AG04449 (cell line): ENCODE measurements at regions not wholly inside any gene's neighbourhood (a gene's known extent, or its start where the extent isn't known, plus 50 kb on each side); places are given as distances from the start of the nearest gene placed in this dataset.

ENCODE experiments used
- CTCF ChIA-PET: fragments of 350-600 bp; formaldehyde crosslinking; extraction: SDS; loops from one replicate; lab custom pipeline; 2021; ENCODE audit warnings: antibody characterized with exemption; lab: Yijun Ruan, JAX
- POLR2A ChIA-PET: fragments of 400-600, 350-600 bp; formaldehyde crosslinking; extraction: SDS; loops from one replicate; lab custom pipeline; 2020; ENCODE audit warnings: antibody characterized with exemption, inconsistent platforms; lab: Yijun Ruan, JAX
- DNase-seq: peaks from one replicate; pipeline ENCODE4 v3.0.0-alpha.2; 2010; ENCODE audit warnings: low read depth, low spot score
- H3K4me3 ChIP-seq: 2 replicates; pipeline ENCODE4 v1.5.1; 2011; ENCODE audit warnings: low read depth, mild to moderate bottlenecking, control low read depth, low read length
- TF ChIP-seq, protein P1 (sequence below): IDR thresholded peaks from one replicate; pipeline ENCODE4 v1.5.1; 2011; ENCODE audit warnings: mild to moderate bottlenecking, moderate library complexity, low read length, control low read depth, inconsistent platforms; ENCODE audit not compliant: insufficient read depth; ENCODE audit errors: missing control alignments

DNA sequence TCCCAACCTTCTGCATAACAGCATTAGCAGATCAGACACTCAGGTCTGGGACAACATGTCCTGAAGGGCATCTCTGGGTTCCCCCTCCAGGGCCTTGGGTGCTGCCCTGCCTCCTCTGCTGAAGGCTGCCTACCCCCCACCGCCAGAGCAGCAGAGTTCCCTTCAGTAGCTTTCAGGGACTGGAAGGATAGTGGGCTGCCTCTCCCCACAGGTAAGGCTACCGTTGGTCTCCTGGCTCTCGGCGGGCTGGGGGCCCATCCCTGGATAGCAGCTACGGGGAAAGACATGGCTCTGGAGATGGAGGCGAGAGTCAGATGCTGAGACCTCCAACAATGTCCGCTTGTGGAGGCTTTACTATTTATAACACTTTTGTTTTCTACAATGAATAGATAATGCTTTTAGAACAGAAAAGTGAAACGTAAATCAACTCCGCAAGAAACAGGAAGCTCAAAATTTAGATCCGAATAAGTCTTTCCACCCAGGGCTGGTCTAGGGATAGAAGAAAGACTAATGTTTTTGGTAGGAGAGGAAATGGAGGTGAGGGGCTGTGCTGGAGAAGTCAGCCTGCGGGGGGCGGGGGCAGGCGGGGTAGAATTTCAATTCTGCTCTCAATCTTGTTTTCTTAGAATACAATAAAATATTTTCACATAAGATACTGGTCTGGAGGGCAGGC, 58.4 kb downstream of the ARL4C start:
- POLR2A ChIA-PET = no interaction called here
- CTCF ChIA-PET = no interaction called here
- TF ChIP-seq, protein P1, sequence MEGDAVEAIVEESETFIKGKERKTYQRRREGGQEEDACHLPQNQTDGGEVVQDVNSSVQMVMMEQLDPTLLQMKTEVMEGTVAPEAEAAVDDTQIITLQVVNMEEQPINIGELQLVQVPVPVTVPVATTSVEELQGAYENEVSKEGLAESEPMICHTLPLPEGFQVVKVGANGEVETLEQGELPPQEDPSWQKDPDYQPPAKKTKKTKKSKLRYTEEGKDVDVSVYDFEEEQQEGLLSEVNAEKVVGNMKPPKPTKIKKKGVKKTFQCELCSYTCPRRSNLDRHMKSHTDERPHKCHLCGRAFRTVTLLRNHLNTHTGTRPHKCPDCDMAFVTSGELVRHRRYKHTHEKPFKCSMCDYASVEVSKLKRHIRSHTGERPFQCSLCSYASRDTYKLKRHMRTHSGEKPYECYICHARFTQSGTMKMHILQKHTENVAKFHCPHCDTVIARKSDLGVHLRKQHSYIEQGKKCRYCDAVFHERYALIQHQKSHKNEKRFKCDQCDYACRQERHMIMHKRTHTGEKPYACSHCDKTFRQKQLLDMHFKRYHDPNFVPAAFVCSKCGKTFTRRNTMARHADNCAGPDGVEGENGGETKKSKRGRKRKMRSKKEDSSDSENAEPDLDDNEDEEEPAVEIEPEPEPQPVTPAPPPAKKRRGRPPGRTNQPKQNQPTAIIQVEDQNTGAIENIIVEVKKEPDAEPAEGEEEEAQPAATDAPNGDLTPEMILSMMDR = no peak
- DNase-seq = no peak
- H3K4me3 ChIP-seq = no peak overlapping the region

DNA sequence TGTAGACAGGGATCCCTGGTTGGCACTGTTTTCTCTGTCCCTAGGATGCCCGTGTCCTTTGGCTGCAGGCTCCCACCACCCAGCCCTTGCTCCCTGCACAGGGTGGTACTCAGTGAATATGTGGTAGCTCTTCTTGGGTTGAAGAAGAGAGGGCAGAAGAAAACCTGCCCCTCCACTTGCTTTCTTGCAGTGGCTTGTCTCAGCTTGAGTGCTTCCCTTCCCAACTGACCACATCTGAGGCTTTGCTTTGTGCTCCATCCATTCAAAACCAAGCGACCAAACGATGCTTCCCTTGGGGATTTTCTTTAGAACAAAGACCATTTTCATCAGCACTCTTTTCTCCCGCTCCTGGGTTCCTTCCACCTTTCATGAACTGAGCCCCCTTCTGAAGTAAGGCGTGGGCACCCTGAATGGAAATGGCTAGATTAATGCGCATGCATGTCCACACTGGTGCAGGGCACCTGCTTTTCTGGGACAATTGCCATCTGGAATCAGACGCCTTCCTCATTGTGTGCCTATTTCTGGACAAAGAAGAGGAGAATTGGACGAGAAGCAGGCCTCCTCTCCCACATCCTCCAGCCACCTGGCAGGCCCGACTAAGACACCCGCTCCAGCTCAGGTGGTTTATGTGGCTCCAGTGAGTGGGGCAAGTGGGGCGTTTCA, 59.1 kb downstream of the ARL4C start:
- ChIA-PET CTCF (no interaction called here), POLR2A (no interaction called here)
- TF ChIP-seq, protein P1 = no peak
- DNase-seq = no peak
- H3K4me3 ChIP-seq = no peak overlapping the region

DNA sequence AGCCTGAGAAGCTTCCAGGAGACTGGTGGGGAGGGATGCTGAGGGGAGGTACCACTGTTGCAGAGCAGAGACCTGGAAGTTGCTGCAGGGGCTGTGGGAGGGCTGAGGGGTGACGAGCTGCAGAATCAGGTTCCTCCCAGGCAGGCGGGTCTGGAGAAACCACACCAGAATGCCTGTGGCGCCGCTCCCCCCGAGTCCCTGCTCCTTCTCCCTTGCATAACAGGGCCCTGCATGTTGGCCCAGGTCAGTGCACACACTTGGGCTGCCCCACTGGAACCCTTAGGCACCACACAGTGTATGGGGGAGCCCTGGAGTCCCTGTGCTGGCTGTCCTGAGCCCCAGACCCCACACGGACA, 60.4 kb downstream of the ARL4C start:
- ChIA-PET CTCF (no interaction called here), POLR2A (no interaction called here)
- no peak overlapping the region for H3K4me3 ChIP-seq
- no peak for DNase-seq
- TF ChIP-seq, protein P1 = no peak

DNA sequence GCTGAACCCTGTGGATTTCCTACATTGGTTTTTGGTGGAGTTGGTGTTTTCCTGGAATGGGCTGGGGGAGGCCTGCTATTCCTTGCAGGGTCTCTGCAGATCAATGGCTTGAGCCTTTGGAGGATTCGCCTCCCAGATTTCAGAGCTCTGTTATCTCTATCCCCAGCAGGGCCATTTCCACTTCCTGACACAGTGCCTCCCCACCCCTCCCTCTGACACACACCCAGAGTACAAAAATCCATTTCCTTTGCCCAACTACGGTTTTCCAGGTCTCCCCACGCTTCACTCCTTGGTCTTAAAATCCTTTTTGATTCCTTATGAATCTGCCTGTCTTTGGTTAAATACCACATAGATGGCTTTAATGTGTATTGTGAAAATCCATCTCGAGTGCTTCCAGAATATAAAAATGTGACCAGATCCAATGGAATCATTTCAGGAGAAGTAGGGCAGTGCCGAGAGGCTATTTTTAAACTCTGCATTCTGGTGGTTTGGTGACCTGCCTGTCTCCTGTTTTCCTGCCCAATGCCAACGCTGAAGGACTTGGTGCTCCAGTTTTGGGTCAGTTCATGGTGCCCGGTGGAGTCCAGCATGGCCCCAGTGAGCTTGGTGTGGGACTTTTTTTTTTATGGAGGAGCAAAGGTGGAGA, 60.9 kb downstream of the ARL4C start:
- no peak overlapping the region for H3K4me3 ChIP-seq
- ChIA-PET CTCF (interaction anchor here (0.6 kb wide), 1 partner anchor 12 kb away, joined by 3 read pairs; no protein-coding TSS in a partner anchor), POLR2A (no interaction called here)
- DNase-seq = no peak
- TF ChIP-seq, protein P1 = no peak

DNA sequence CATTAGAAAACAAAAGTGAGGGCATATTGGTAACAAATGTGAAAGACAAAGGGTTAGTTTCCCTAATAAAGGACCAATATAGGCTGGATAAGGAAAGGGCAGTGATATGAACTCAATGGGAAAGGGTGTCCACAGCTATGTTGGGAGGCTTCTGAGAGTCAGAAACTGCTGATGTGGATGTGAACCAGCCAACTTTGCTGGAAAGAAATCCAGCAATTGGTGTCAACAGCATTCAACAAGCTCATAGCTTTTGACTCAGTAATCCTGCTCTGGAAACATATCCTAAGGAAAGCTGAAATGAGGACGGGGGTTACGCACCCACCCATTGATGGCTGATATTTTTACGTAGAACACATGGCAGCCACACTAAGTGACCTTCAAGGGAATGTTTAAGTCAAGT, 63.7 kb downstream of the ARL4C start:
- ChIA-PET POLR2A (no interaction called here), CTCF (interaction anchor here (0.6 to 1.3 kb wide), 5 partner anchors 11 to 112 kb away, joined by 3 to 5 read pairs (median 3); no protein-coding TSS in a partner anchor)
- TF ChIP-seq, protein P1 = no peak
- no peak overlapping the region for H3K4me3 ChIP-seq
- DNase-seq = no peak

DNA sequence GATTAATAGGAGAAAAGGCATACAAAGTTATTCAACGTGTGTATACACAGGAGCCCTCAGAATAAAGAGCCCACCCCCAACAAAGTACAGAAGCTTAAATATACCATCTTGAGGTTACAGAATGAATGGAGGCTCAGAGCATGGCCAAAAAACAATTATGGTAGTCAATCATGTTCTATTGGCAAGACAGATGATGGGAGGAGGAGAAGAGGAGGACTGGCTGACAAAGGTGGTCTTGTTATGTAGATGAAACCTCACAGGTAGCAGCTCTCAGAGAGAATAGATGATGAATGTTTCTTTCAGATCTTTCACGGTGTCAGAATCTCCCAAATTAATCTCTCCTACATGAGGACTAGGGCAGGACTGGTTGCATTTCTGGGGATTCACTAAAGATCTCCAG, 66.0 kb downstream of the ARL4C start:
- POLR2A ChIA-PET = no interaction called here
- CTCF ChIA-PET = interaction anchor here (1.1 kb wide), 2 partner anchors 12 to 18 kb away, joined by 3 read pairs; no protein-coding TSS in a partner anchor
- no peak for DNase-seq
- TF ChIP-seq, protein P1 = no peak
- no peak overlapping the region for H3K4me3 ChIP-seq
